ENCODE measurements at regions not wholly inside any gene's neighbourhood (a gene's known extent, or its start where the extent isn't known, plus 50 kb on each side); places are given as distances from the start of the nearest gene placed in this dataset.

DNA sequence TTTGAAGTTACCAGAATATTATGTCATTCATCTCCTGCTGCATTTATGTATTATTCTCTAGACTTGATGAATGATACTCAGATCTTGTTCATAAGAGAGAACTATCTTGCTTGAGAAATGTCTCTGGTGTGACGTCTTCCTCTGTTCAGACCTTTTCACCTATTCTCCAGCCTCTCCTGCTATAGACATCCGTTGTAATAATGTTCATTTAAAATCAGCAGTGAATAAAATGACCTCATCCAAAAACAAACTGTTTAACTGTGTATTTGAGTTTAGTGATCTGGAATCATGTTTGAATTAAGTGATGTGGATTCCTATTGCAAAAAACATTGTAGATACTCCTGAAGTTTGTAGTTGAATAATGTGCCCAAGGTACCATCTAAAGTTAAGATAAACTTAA is 487.1 kb downstream of the PCNX1 start:
- TF ChIP-seq, protein P1, sequence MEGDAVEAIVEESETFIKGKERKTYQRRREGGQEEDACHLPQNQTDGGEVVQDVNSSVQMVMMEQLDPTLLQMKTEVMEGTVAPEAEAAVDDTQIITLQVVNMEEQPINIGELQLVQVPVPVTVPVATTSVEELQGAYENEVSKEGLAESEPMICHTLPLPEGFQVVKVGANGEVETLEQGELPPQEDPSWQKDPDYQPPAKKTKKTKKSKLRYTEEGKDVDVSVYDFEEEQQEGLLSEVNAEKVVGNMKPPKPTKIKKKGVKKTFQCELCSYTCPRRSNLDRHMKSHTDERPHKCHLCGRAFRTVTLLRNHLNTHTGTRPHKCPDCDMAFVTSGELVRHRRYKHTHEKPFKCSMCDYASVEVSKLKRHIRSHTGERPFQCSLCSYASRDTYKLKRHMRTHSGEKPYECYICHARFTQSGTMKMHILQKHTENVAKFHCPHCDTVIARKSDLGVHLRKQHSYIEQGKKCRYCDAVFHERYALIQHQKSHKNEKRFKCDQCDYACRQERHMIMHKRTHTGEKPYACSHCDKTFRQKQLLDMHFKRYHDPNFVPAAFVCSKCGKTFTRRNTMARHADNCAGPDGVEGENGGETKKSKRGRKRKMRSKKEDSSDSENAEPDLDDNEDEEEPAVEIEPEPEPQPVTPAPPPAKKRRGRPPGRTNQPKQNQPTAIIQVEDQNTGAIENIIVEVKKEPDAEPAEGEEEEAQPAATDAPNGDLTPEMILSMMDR (conservative IDR thresholded peaks at IDR 0.05) = no peak
- no peak for TF ChIP-seq EZH2 (IDR thresholded peaks at IDR 0.05; ENCODE audit: low read depth)

All from PC-9 (cell line).